Ovary (tissue), 7 donors: ENCODE measurements at regions not wholly inside any gene's neighbourhood (a gene's known extent, or its start where the extent isn't known, plus 50 kb on each side); places are given as distances from the start of the nearest gene placed in this dataset.

ENCODE experiments used
- DNase-seq, 5 donors: peaks; one replicate each; pipeline ENCODE4 v3.0.0-alpha.2; 2019 to 2020
- H3K27ac ChIP-seq, 2 donors: fragments of 200-600 bp; one replicate each; pipeline versions ENCODE4 v1.5.1 to v1.8.0; 2019 to 2022
- H3K27me3 ChIP-seq: fragments of 200-600 bp; one replicate; pipeline ENCODE4 v1.8.0; 2022
- H3K36me3 ChIP-seq: fragments of 200-600 bp; sonication (generic); one replicate; pipeline ENCODE4 v1.5.1; 2019
- H3K4me1 ChIP-seq: one replicate; pipeline ENCODE4 v1.8.1; 2013; ENCODE audit warnings: mild to moderate bottlenecking, moderate library complexity; ENCODE audit not compliant: insufficient read depth
- H3K4me3 ChIP-seq: fragments of 200-600 bp; sonication (generic); one replicate; pipeline ENCODE4 v1.5.1; 2017
- H3K9me3 ChIP-seq, 2 donors: fragments of 200-600 bp in 1 of 2; sonication (generic) in 1 of 2; one replicate each; pipeline versions ENCODE4 v1.5.1 to v1.8.1; 2013 to 2019; ENCODE audit warnings: mild to moderate bottlenecking in 1 of 2, moderate library complexity in 1 of 2
- CTCF ChIP-seq, 3 donors: fragments of 450-650 bp in 2 of 3; fragments of 200-600 bp in 1 of 3; IDR thresholded peaks; one replicate each; pipeline versions ENCODE4 v1.5.1 to v1.8.0; 2016 to 2022; ENCODE audit warnings: antibody characterized with exemption in 3 of 3, mild to moderate bottlenecking in 1 of 3
- EP300 ChIP-seq: sonication (generic); formaldehyde crosslinking; IDR thresholded peaks from one replicate; pipeline ENCODE4 v1.6.1; 2017; ENCODE audit warnings: antibody characterized with exemption
- POLR2A ChIP-seq: fragments of 450-650 bp; IDR thresholded peaks from one replicate; pipeline ENCODE4 v1.6.1; 2017; ENCODE audit warnings: antibody characterized with exemption, mild to moderate bottlenecking, moderate library complexity
- WGBS, 3 donors: extraction: QIAGEN DNeasy Blood & Tissue Kit in 1 of 3; methylation state at CpG; one replicate each; pipeline versions ENCODE4 v1.1.5 to v1.1.7; 2013 to 2017; 5-methylcytosine and 5-hydroxymethylcytosine counted together
- intact Hi-C, 4 donors: fragments of 100-400 bp; cut with DNase I; formaldehyde crosslinking; loops; one replicate each; pipeline versions ENCODE4 v1.11.0 to v1.15.1; 2022 to 2023
- donor health status: DM: no; HTN: no; CAD: no; lungs with moderate emphysema.
- donor health status: DM: no; HTN: no; CAD: no.
- donor health status: Bipolar disorder and iron deficiency.
- donor health status: DM: no; HTN: no; CAD: no.
- donor health status: DM: yes; HTN: yes; CAD: no.

DNA sequence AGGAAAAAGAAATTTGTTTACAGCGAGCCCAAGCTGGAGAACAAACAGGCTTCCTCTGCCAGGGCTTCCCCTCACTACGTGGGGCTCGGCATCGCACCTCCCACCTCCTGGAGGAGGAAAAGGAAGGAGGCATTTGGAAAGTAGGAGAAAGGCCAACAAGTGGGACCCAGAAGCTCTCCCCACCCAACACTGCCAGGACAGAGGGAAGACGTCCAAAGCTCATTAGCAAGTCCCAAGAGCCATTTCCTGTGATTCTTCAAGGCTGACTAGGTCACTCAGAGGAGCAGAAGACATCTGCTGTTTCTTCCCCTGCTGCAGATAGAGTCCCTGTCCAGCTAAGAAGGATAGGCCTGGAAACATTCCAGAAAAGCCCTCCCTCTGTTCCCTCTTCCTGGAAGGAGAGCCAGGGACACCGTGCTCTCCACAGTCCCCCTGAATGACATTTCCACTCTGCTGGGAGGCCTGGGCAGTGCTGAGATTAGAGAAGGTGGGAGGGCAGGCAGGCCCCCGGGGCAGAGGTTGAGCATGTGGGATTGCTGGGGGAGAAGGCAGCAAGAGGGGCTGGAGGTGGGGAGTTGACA lies 57.0 kb upstream of the NEURL1B start:
- Histone ChIP-seq H3K27ac (peak overlapping the region in 1 of 2 donors; percentile 65), H3K9me3 (no peaks in the 10 kb centered on the region), H3K4me1 (peaks cover 26% of the 10 kb centered on the region), H3K36me3 (no peaks in the 10 kb centered on the region), H3K4me3 (no peak overlapping the region), H3K27me3 (no peaks in the 10 kb centered on the region)
- 5 to 10% (median 9%) methylated on average over 7 of the region's 7 CpGs for WGBS, 3 donors
- no peak for TF ChIP-seq CTCF (IDR thresholded peaks at IDR 0.05)
- no peak for TF ChIP-seq POLR2A
- no peak for TF ChIP-seq EP300
- intact Hi-C loops, result no loop called here
- DNase-seq, result peak; percentile 64 to 75 (median 65)

DNA sequence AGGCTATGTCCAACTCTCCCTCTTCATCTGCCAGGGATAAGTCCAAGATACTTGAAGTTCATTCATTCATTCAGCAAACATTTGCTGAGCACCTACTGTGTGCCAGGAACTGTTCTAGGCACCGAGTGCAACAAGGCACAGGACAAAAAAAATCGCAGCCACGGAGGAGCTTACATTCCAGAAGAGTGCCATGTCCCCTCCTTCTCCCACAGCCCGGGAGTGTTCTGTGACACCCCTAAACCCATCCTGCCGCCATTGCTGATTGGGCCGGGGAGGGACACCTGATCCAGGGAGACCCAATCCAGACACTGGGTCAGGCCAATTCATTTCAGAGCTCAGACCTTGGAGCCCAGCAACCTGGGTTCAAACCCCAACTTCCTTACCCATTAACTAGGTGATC lies 58.1 kb upstream of the NEURL1B start:
- no peaks in the 10 kb centered on the region for H3K36me3 ChIP-seq
- TF ChIP-seq EP300, result no peak
- no peak for TF ChIP-seq CTCF (IDR thresholded peaks at IDR 0.05)
- no peak for TF ChIP-seq POLR2A
- H3K9me3 ChIP-seq, result no peaks in the 10 kb centered on the region
- H3K27me3 ChIP-seq, result no peaks in the 10 kb centered on the region
- intact Hi-C loops, result no loop called here
- H3K4me1 ChIP-seq, result peaks cover 26% of the 10 kb centered on the region
- peak in 1 of 5 donors; percentile 31 for DNase-seq
- H3K4me3 ChIP-seq, result no peak overlapping the region
- 87 to 95% (median 89%) methylated on average over 6 of the region's 6 CpGs for WGBS, 3 donors
- H3K27ac ChIP-seq, result peak overlapping the region in 1 of 2 donors; percentile 65

DNA sequence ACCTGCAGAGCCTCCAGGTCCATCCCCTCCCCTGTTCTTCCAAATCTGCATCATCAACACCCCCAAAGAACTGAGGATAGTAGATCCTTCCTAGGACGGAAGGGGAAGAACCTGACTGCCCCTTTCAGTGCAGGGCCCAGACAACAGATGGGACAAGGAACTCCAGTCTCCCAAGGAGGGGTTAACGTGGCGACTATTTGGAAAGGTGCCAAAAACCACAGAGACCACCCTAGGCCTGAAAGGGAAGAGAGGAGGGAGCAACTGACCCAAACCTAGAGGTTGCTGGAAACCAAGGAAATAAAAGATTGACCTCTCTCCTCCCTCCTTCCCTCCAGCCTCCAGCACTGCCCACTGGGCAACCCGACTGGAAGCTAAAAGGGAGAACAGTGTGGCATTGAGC lies 59.7 kb upstream of the NEURL1B start:
- DNase-seq, result no peak
- Histone ChIP-seq H3K27ac (no peak overlapping the region), H3K9me3 (no peaks in the 10 kb centered on the region), H3K4me1 (peaks cover 23% of the 10 kb centered on the region), H3K4me3 (no peak overlapping the region), H3K27me3 (no peaks in the 10 kb centered on the region), H3K36me3 (no peaks in the 10 kb centered on the region)
- WGBS, 3 donors, result 35 to 47% (median 42%) methylated on average over 4 of the region's 4 CpGs
- intact Hi-C loops, result no loop called here
- TF ChIP-seq EP300 (no peak), CTCF (IDR thresholded peaks at IDR 0.05) (no peak), POLR2A (no peak)

- no peak overlapping the region for H3K4me3 ChIP-seq
- H3K27me3 ChIP-seq, result no peaks in the 10 kb centered on the region
- no peaks in the 10 kb centered on the region for H3K36me3 ChIP-seq
- H3K9me3 ChIP-seq, result no peaks in the 10 kb centered on the region
- intact Hi-C loops, result no loop called here
- TF ChIP-seq EP300 (no peak), CTCF (IDR thresholded peaks at IDR 0.05) (no peak), POLR2A (no peak)
- WGBS, 3 donors, result 85 to 92% (median 87%) methylated on average over 5 of the region's 5 CpGs
- DNase-seq, result no peak
- no peak overlapping the region for H3K27ac ChIP-seq
- H3K4me1 ChIP-seq, result peaks cover 24% of the 10 kb centered on the region
Measured at GRCh38 chr5:172579403-172579990, 61.6 kb upstream of the NEURL1B start.
